HG02870 (cell line): ENCODE measurements at regions not wholly inside any gene's neighbourhood (a gene's known extent, or its start where the extent isn't known, plus 50 kb on each side); places are given as distances from the start of the nearest gene placed in this dataset.
"Not testable (repeated sequence)": the region's sequence is repeated elsewhere in the genome, so short reads cannot be mapped to it uniquely, and the experiment has no call there.

Experiments used
- ATAC-seq: cut with Tn5 transposase; IDR thresholded peaks from one replicate; pipeline ENCODE4 v1.9.1; 2021; ENCODE audit warnings: mild to moderate bottlenecking, moderate library complexity; ENCODE audit not compliant: unreplicated experiment

DNA sequence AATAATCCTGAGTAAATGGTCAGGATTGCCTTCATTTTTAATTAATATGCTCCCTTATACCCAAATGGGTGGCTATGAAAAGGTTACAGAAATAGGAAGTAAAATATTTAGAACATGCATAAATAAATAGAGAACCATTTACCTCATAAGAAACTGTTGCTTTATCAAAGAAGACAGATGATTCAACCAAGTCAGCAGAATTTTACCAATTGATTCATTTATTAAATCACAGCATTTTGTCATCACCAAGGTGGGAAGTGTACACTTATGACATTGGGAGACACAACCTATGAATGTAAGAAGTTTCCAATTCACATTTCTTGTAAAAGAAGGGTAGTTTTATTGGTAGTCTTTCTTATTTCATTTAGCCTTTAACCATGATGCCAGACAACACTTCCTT lies 870.3 kb upstream of the CHORDC1 start:
- ATAC-seq: no peak

DNA sequence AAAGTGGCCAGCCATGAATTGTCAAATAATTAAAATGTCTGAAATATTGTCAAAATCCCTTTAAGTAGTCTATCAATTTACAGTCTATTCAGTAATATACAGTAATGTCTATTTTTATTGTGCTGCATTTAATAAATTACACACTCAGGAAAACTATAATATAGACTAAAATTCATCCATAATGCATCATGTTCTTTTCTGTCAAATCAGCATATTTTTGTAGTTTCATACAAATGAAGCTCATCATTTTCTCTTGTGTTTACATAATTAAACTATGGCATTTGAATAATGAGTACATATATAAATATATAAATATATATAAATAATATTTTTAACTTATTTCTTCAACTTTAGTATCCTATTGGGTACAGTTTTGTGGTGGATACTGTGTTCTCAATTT lies 868.7 kb upstream of the CHORDC1 start:
- no peak for ATAC-seq

DNA sequence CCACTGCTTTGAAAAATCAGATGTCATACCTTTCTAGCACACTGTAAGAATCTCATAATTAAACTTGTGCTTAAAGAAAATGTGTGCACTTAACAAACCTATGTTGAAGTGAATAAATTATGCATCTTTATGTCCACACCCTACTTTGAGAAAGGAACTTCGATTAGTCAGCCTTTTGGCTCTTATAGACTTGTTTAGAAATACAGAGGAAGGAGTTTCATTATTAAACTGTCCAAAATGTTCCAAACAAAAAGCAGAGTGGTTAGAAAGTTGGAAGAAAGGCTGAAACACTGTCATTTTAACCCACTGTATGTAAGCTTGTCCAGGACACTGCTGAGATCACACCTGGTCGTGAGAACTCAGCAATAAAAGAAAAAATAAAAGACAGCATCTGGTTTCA lies 863.2 kb upstream of the CHORDC1 start:
- ATAC-seq: no peak

DNA sequence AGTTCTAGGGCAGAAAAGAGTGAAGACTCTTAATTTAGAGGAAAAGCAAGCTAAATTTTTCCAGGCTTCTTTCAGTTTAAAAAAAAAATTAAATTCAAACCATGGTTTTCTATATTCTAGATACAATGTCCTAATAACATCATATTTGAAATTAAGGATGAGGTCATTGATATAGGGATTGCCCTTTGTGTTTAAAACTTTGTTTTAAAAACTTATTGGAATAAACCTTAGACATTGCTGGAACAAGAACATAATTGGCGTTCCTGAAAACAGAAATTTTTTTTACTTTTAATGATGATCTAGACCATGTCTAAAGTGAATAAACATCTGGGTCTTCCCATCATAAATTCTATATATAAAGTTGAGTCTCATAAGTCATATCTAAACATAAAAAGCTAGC lies 859.4 kb upstream of the CHORDC1 start:
- no peak for ATAC-seq

DNA sequence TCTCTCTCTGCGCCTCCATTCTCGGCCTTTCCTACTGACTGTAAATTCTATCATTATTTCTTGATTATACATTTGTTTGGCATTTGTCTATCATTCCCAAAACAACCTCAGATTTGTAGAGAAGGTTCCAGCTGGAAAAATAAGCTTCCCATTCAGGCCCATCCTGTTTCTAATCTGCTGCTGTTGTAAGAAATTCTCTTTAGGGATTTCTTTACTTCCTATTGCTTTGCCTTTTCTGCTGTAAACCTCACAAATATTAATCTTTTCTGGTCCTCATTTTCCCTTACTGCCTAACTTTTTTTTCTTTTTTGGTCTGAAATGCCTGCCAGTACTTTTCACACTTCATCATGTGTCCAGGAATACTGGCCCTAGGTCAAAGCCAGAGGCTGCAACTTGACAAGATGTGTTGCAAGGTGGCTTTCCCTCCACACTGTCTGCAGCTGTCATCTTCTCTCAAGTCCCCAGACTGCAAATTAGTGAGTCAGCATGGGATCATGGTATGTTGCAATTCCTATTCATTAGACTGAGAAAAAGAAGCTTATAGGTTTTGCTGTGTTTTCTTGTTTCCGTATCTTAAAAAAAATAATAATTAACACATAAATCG lies 858.7 kb upstream of the CHORDC1 start:
- ATAC-seq: no peak

DNA sequence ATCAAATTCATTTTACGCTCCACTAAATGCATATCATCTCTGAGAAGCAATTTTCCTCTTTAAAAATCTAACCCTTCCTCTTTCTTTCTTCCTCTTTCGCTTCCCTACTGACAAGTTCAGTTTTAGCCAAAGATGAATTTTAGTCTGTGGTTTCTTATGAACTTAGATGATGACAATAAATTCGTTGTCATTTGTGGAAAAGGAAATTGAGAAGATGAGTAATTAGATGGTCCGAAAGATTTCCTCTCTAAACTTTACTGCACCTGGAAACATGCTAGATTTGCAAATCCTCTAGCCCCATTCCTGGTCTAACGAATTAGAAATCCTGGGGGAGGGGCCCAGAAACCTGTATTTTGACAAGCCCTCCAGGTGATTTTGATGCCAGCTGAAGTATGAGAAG lies 855.4 kb upstream of the CHORDC1 start:
- ATAC-seq: no peak

DNA sequence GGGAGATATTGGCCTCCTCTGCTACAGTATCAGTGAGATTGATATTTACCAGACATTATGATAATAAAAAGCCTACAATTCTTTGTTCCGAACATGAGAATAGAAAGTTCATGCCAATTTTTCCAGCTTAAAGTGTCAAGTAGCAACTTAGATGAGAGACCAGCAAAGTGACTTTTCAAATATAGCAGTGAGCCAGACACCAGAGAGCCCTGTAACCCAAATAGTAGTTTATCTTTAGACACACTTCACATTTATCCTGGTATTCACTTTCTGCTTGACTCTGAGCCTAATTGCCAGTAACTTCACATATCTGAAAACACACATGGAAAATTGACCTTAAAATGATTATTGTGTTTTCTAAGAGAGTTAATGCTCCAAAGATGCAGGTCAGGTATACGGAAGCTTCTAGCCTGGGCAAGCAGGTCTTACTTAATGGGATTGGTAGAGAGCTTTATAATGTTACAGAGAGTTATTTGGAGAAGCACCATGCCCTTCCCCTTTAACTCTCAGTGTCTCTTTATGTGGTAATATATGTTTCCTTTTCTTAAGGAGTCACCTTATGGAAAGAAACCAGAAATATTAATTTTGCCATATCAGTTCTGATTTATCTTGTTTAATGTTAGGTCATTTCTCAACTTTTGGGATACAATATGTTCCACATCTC lies 852.3 kb upstream of the CHORDC1 start:
- no peak for ATAC-seq

DNA sequence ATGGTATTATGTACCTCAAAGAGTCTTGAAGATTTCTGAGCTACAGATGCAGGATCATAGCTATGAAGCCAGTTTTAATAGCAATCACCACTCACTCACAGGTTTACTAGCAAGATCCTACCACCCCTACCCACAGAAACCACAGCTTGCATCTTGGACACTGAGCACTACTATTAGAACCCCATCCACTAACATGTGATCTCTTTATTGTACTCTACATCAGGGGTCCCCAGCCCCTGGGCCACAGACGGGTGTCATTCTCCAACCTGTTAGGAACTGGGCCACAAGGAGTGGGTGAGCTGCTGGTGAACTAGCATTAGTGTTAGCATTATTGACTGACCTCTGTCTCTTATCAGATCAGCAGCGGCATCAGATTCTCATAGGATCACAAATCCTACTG lies 844.8 kb upstream of the CHORDC1 start:
- ATAC-seq: no peak

DNA sequence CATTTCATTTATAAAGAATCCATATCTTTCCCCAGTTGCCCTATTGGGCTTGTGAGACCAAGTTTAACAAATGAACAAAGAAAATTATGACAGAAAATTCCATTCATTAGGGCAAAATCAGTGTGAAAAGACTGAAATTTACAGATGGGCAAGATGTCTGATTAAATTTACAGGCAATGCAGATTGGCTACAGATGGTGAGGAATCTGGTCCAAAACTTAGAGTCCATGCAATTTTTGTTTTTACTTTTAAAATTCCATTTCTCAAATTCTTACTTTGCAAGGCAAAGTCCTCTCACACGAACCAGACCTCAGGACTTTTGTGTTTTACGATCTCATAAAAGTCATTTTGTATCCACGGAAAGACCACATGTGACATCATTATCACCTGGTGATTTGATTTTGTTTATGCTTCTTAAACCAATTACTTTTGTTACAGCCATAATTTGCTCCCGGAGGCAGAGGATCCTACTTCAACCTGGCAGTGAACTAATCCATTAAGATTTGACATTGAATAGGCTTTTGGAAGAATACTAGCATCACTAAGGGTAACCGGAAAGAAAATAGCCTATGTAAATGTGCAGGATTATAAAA lies 843.7 kb upstream of the CHORDC1 start:
- no peak for ATAC-seq

DNA sequence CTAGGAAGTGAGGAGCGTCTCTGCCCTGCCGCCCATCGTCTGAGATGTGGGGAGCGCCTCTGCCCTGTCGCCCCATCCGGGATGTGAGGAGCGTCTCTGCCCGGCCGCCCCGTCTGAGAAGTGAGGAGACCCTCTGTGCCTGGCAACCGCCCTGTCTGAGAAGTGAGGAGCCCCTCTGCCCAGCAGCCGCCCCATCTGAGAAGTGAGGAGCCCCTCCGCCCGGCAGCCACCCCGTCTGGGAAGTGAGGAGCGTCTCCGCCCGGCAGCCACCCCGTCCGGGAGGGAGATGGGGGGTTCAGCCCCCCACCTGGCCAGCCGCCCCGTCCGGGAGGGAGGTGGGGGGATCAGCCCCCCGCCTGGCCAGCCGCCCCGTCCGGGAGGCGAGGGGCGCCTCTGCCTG lies 840.5 kb upstream of the CHORDC1 start:
- ATAC-seq: not testable (repeated sequence)

DNA sequence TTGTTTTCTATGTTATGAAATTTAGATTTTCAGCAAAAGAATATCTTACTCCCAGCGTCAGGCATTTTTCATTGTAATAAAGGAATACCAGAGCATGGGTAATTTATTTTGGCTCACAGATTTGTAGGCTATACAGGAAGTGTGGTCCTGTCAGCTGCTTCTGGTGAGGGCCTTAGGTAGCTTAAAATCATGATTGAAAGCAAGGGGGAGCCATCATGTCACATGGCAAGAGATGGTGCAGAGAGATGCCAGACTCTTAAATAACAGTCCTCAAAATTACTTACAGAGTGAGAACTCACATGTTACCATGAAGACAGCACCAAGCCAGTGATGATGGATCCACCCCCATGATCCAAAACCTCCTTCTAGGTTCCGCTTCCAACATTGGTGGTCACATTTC lies 825.0 kb upstream of the CHORDC1 start:
- no peak for ATAC-seq

DNA sequence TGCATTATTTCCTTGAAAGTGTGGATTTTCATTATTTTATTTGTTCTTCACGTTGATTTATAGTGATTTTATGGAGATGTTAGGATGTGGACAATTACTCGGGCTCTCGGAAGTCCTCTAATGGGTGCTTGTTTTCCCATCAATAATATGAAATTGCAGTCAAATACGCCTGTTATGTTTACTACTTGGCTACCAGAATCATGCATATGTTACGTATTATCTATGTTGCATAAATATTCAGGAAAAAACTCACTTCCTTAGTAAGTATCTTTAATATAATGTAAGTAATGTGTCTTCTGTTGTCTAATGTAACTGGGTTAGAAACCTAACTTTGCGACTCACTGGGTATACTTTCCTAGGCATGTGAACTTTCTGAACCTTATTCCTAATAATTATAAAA lies 823.4 kb upstream of the CHORDC1 start:
- no peak for ATAC-seq

DNA sequence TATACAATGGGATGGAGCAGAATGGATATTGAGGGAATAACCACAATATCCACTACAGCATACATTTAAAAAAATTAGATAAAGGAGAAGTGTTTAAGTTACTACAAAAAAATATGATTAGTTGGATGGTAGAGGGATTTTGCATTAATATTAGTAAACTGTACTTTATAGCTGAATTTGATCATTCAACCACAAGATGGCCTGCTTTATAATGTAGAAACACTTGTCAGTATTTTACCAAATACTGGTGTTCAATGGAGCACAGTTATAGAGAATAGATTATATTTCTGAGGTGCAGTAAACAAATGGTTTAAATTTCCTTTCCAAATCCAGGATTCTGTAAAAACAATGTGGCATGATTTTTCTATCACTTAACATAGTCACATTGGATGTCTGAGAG lies 818.8 kb upstream of the CHORDC1 start:
- ATAC-seq: no peak

DNA sequence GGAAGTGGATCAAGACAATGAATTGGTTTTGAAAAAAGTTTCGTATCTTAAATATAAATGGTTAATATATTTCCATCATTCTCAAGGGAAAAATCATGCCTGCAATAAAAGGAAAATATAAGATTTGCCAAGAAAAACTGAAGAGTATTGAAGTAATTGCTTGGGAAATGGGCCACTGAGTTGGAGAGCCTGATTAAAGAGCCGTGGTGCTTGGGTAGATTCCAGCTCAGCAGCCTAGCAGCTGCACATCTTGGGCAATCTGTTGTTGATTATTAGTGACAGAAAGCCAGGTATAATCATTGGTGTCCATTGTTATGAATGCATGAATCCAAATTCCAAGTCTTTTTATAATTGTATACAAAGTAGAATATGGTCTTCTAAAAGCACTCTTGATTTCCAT lies 800.9 kb upstream of the CHORDC1 start:
- no peak for ATAC-seq

DNA sequence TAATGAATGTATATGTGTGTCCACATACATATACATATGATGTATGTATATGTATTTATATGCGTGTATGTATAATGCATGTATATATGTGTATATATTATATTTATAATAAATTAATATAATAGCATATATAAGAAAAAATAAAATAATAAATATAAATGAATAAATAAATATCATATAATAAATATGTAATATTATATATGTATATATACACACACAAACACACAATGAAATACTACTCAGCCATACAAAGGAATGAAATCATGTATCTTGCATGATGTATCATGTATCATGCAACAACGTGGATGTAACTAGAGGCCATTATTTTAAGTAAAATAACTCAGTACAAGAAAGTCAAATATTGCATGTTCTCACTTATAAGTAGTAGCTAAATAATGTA lies 788.7 kb upstream of the CHORDC1 start:
- no peak for ATAC-seq

DNA sequence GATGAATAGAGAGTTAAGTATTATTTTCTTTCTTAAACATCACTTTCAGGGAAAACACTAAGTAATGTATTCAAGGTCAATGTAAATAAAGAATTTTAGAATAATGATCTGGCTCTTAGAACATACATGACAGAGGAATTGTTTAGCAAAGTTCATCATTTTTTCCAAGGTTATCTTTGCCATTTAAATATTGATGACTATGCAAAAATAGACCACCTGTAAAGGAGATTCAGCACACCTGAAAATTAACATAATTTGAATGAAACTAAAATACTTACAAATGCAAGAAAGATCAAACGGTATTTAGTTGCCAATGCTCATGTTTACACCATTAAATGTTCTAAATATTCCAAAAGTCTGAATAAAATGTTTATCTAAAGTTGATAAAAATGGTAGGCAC lies 782.6 kb upstream of the CHORDC1 start:
- no peak for ATAC-seq

DNA sequence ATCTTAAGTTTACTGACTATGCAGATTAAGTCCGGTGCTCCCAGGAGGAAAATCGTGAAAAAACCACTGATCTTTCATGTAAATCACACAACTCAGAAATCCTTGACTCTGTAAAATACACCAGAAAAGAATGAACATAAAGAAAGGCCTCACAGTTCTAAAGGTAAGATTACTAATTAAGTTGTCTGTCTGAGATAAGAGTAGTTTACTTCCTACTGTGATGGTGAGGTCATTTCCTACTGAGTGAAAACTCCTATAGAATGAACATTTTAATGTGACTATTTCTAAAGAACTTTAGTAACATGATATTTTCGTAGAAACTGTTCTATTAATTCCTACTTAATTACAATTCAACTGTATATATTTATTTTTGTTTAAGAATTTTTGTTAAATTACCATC lies 774.4 kb upstream of the CHORDC1 start:
- ATAC-seq: no peak

DNA sequence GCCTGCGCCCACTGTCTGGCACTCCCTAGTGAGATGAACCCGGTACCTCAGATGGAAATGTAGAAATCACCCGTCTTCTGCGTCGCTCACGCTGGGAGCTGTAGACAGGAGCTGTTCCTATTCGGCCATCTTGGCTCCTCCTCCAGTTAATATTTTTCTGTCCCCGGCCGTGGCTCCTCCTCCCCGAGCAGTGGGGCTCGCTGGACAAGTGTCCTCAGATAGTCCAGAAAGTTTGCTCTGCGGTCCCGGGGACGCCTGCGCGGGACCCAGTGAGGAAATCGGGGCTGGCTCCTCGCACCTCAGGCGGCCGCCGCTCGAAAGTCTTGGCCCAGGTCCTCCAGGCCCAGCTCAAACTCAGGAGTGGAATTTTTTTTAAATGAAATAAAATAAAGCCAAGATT lies 749.3 kb upstream of the CHORDC1 start:
- not testable (repeated sequence) for ATAC-seq

DNA sequence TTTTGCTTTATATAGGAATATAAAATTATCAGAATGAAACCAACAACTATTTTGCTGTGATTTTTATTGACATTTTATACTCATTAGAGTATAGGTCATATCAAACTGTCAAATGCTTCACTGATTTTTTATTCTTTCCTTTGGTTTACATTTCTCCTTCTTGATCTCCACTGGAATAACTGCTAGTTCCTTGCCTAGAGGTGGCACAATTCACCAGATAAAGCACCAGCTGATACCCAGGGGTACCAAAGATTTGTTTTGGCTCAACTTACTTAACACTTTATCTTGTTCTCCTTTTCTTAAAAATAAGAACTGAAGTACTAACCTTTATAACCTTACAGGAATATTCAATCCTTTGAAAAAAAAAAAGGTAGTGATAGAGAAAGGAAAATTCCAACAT lies 725.1 kb upstream of the CHORDC1 start:
- ATAC-seq: no peak

DNA sequence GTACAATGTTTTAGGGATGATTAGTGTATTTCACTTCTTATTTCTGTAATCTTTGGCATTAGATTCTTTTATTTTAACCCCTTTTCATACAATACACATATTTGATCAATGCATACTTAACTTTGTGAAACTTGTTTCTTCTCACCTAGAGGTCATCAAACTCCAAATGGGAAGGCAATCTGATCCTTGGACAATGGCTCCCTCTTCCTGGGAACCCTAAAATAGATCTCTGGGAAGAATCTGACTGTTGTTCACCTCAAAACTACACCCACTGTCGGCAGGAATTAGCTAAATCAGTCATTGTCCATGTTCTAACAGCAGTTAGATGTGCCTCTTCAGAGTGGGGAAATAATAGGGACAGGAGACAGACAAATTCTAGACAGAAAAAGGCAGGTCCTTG lies 707.4 kb upstream of the CHORDC1 start:
- ATAC-seq: no peak

DNA sequence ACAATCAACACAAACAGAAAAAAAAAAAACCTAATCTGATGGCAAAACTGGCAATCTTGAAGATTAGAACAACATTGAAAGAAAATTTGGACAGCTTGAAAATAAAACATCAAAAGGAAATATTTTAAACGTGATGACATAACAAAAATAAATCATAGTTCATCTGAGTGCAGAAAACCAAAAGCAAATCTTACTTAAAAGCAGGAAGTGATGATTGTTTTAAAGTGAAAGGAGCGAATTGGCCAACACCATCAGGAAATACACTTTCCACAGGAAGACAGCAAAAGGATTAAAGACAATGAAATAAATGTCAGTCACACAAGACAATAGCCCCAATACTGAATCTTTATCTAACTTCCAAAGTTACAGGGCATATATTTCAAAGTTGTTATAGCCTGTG lies 696.5 kb upstream of the CHORDC1 start:
- ATAC-seq: no peak

DNA sequence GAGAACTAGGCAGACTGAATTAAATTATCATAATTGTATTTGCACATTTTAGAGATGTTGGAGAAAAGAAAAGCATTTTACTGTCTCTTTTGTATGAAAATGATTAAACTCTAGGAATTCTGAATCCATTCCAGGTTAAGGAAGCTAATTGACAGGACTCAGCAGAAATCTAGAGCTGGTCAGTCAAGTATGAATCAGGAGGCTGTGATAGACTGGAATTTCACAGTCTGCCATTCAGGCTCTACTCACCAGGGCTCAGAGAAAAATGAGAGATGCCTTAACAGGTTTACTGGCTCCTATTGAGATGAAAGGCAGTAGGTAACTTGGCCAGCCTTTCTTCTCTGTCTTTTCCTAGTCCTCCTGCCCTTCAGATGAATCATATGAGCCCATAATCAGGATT lies 693.9 kb upstream of the CHORDC1 start:
- ATAC-seq: no peak
